ENCODE measurements at regions not wholly inside any gene's neighbourhood (a gene's known extent, or its start where the extent isn't known, plus 50 kb on each side); places are given as distances from the start of the nearest gene placed in this dataset.

- Mint-ChIP-seq H3K4me1 (peaks cover 10 to 18% (median 13%) of the 10 kb centered on the region in 4 donors), H3K4me3 (no peak overlapping the region), H3K27ac (no peak overlapping the region), H3K9me3 (peaks cover 0 to 4% (median 0%) of the 10 kb centered on the region in 7 donors), H3K27me3 (peaks cover 5% of the 10 kb centered on the region), H3K36me3 (no peaks in the 10 kb centered on the region)
- no peaks in the 10 kb centered on the region for H3K36me3 ChIP-seq (ENCODE audit: control insufficient read depth, insufficient read depth, low read length)
- H3K9me3 ChIP-seq (ENCODE audit: control insufficient read depth in 2 of 2, low read length in 2 of 2): no peaks in the 10 kb centered on the region
- ATAC-seq (ENCODE audit: low read depth in 2 of 2): no peak
- H3K27me3 ChIP-seq (ENCODE audit: control insufficient read depth, insufficient read depth, low read length): peaks cover 3% of the 10 kb centered on the region
- H3K4me3 ChIP-seq (ENCODE audit: low read depth, low read length): no peak overlapping the region
- H3K27ac ChIP-seq (ENCODE audit: insufficient read depth, low read length, poor library complexity, severe bottlenecking): no peak overlapping the region
- DNase-seq: no peak
- peaks cover 8% of the 10 kb centered on the region for H3K4me1 ChIP-seq (ENCODE audit: control insufficient read depth, insufficient read depth, low read length, poor library complexity, severe bottlenecking)
Measured at GRCh38 chr2:48145845-48146452, 168.5 kb upstream of the FOXN2 start.

DNA sequence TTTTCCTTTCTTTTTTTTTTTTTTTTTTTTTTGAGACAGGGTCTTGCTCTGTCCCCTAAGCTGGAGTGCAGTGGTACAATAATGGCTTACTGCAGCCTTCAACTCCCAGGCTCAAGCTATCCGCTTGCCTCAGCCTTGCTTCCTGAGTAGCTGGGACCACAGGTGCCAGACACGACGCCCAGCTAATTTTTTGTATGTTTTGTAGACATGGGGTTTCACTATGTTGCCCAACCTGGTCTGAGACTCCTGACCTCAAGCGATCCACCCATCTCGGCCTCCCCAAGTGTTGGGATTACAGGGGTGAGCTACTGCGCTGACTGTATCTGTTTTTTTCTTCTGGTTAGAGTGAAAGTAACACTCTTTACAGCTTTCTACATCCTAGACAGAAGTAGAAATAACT lies 167.9 kb upstream of the FOXN2 start:
- ATAC-seq (ENCODE audit: low read depth in 2 of 2): no peak
- DNase-seq: no peak
- H3K27ac ChIP-seq (ENCODE audit: insufficient read depth, low read length, poor library complexity, severe bottlenecking): no peak overlapping the region
- H3K4me3 ChIP-seq (ENCODE audit: low read depth, low read length): no peak overlapping the region
- no peak overlapping the region for H3K27ac Mint-ChIP-seq
- peaks cover 10% of the 10 kb centered on the region for H3K27me3 Mint-ChIP-seq
- peaks cover 0 to 4% (median 0%) of the 10 kb centered on the region in 7 donors for H3K9me3 Mint-ChIP-seq
- no peaks in the 10 kb centered on the region for H3K36me3 ChIP-seq (ENCODE audit: control insufficient read depth, insufficient read depth, low read length)
- no peak overlapping the region for H3K4me3 Mint-ChIP-seq
- peaks cover 10 to 18% (median 13%) of the 10 kb centered on the region in 4 donors for H3K4me1 Mint-ChIP-seq
- peaks cover 4% of the 10 kb centered on the region for H3K27me3 ChIP-seq (ENCODE audit: control insufficient read depth, insufficient read depth, low read length)
- peaks cover 8% of the 10 kb centered on the region for H3K4me1 ChIP-seq (ENCODE audit: control insufficient read depth, insufficient read depth, low read length, poor library complexity, severe bottlenecking)
- no peaks in the 10 kb centered on the region for H3K36me3 Mint-ChIP-seq
- no peaks in the 10 kb centered on the region for H3K9me3 ChIP-seq (ENCODE audit: control insufficient read depth in 2 of 2, low read length in 2 of 2)

GRCh38 chr2:48147719-48148118 lies 166.8 kb upstream of the FOXN2 start:
- no peak overlapping the region for H3K4me3 ChIP-seq (ENCODE audit: low read depth, low read length)
- H3K4me1 ChIP-seq (ENCODE audit: control insufficient read depth, insufficient read depth, low read length, poor library complexity, severe bottlenecking): peaks cover 8% of the 10 kb centered on the region
- no peak for ATAC-seq (ENCODE audit: low read depth in 2 of 2)
- H3K4me1 Mint-ChIP-seq: peaks cover 10 to 18% (median 13%) of the 10 kb centered on the region in 4 donors
- H3K4me3 Mint-ChIP-seq: no peak overlapping the region
- H3K36me3 Mint-ChIP-seq: no peaks in the 10 kb centered on the region
- H3K9me3 ChIP-seq (ENCODE audit: control insufficient read depth in 2 of 2, low read length in 2 of 2): no peaks in the 10 kb centered on the region
- peaks cover 17% of the 10 kb centered on the region for H3K27me3 Mint-ChIP-seq
- H3K9me3 Mint-ChIP-seq: peaks cover 0 to 4% (median 0%) of the 10 kb centered on the region in 7 donors
- no peak for DNase-seq
- H3K27ac ChIP-seq (ENCODE audit: insufficient read depth, low read length, poor library complexity, severe bottlenecking): no peak overlapping the region
- H3K27ac Mint-ChIP-seq: no peak overlapping the region
- H3K27me3 ChIP-seq (ENCODE audit: control insufficient read depth, insufficient read depth, low read length): peaks cover 4% of the 10 kb centered on the region
- no peaks in the 10 kb centered on the region for H3K36me3 ChIP-seq (ENCODE audit: control insufficient read depth, insufficient read depth, low read length)

DNA sequence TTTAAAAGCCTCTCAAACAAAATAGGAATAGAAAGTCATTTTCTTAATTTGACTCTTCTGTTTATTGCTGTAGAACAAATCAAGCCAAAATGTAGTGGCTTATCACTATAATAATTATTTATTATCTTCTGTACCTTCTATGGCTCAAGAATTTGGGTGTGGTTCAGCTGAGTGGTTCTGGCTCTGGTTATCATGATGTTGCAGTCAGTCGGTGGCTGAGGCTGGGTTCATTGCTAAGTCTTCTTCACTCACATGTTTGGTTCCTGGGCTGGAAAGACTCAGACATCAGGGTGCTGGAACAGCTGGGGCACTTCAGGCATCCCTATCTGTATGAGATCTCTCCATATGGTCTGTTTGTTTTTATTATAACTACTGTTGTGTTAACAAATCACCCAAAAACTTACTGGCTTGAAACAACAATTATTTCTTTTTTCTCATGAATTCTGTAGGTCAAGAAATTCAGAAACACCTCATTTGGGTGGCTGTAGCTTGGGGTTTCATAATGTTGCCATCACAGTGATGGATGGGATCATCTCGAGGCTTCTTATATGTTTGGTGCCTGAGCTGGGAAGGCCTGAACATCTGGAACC lies 165.5 kb upstream of the FOXN2 start:
- Mint-ChIP-seq H3K9me3 (peaks cover 0 to 1% (median 0%) of the 10 kb centered on the region in 7 donors), H3K36me3 (no peaks in the 10 kb centered on the region), H3K27me3 (peaks cover 26% of the 10 kb centered on the region), H3K27ac (no peak overlapping the region), H3K4me3 (no peak overlapping the region), H3K4me1 (peaks cover 10 to 18% (median 13%) of the 10 kb centered on the region in 4 donors)
- DNase-seq (no peak), ATAC-seq (ENCODE audit: low read depth in 2 of 2) (no peak)
- peaks cover 4% of the 10 kb centered on the region for H3K27me3 ChIP-seq (ENCODE audit: control insufficient read depth, insufficient read depth, low read length)
- no peak overlapping the region for H3K27ac ChIP-seq (ENCODE audit: insufficient read depth, low read length, poor library complexity, severe bottlenecking)
- peaks cover 8% of the 10 kb centered on the region for H3K4me1 ChIP-seq (ENCODE audit: control insufficient read depth, insufficient read depth, low read length, poor library complexity, severe bottlenecking)
- H3K9me3 ChIP-seq (ENCODE audit: control insufficient read depth in 2 of 2, low read length in 2 of 2): no peaks in the 10 kb centered on the region
- no peak overlapping the region for H3K4me3 ChIP-seq (ENCODE audit: low read depth, low read length)
- no peaks in the 10 kb centered on the region for H3K36me3 ChIP-seq (ENCODE audit: control insufficient read depth, insufficient read depth, low read length)

DNA sequence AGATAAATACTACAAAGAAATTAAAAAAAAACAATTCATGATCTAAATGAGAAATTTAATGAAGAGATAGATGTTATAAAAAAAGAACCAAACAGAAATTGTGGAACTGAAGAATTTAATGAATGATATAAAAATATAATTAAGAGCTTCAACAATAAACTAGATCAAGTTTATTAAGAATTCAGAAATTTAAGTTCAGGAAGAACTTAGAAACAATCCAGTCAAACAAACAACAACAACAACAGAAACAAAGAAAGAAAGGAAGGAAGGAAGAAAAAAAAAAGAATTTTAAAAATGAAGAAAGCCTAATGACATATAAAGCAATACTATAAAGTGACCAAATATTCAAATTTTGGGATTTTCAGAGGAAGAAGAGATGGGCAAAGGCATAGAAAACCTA lies 157.3 kb upstream of the FOXN2 start:
- no peak overlapping the region for H3K27ac Mint-ChIP-seq
- Histone ChIP-seq H3K9me3 (ENCODE audit: control insufficient read depth in 2 of 2, low read length in 2 of 2) (peaks cover 12 to 20% of the 10 kb centered on the region in 2 experiments), H3K4me3 (ENCODE audit: low read depth, low read length) (no peak overlapping the region), H3K27ac (ENCODE audit: insufficient read depth, low read length, poor library complexity, severe bottlenecking) (no peak overlapping the region), H3K4me1 (ENCODE audit: control insufficient read depth, insufficient read depth, low read length, poor library complexity, severe bottlenecking) (no peaks in the 10 kb centered on the region), H3K36me3 (ENCODE audit: control insufficient read depth, insufficient read depth, low read length) (no peaks in the 10 kb centered on the region), H3K27me3 (ENCODE audit: control insufficient read depth, insufficient read depth, low read length) (peaks cover 5% of the 10 kb centered on the region)
- ATAC-seq (ENCODE audit: low read depth in 2 of 2) (no peak), DNase-seq (no peak)
- H3K9me3 Mint-ChIP-seq: peaks cover 2 to 28% (median 10%) of the 10 kb centered on the region in 7 donors
- H3K27me3 Mint-ChIP-seq: peaks cover 43% of the 10 kb centered on the region
- no peak overlapping the region for H3K4me3 Mint-ChIP-seq
- H3K36me3 Mint-ChIP-seq: no peaks in the 10 kb centered on the region
- H3K4me1 Mint-ChIP-seq: peaks cover 0 to 11% (median 0%) of the 10 kb centered on the region in 4 donors

GRCh38 chr2:48161628-48162027 lies 152.9 kb upstream of the FOXN2 start:
- peaks cover 12 to 17% of the 10 kb centered on the region in 2 experiments for H3K9me3 ChIP-seq (ENCODE audit: control insufficient read depth in 2 of 2, low read length in 2 of 2)
- peaks cover 3% of the 10 kb centered on the region for H3K27me3 ChIP-seq (ENCODE audit: control insufficient read depth, insufficient read depth, low read length)
- H3K36me3 Mint-ChIP-seq: no peaks in the 10 kb centered on the region
- no peak overlapping the region for H3K27ac ChIP-seq (ENCODE audit: insufficient read depth, low read length, poor library complexity, severe bottlenecking)
- ATAC-seq (ENCODE audit: low read depth in 2 of 2) (no peak), DNase-seq (no peak)
- H3K4me3 ChIP-seq (ENCODE audit: low read depth, low read length): no peak overlapping the region
- H3K9me3 Mint-ChIP-seq: peaks cover 1 to 33% (median 10%) of the 10 kb centered on the region in 7 donors
- H3K4me1 Mint-ChIP-seq: peaks cover 0 to 12% (median 2%) of the 10 kb centered on the region in 4 donors
- peaks cover 40% of the 10 kb centered on the region for H3K27me3 Mint-ChIP-seq
- no peaks in the 10 kb centered on the region for H3K4me1 ChIP-seq (ENCODE audit: control insufficient read depth, insufficient read depth, low read length, poor library complexity, severe bottlenecking)
- H3K4me3 Mint-ChIP-seq: no peak overlapping the region
- H3K36me3 ChIP-seq (ENCODE audit: control insufficient read depth, insufficient read depth, low read length): no peaks in the 10 kb centered on the region
- H3K27ac Mint-ChIP-seq: peak overlapping the region in 1 of 3 donors; percentile 6

GRCh38 chr2:48162742-48163141 lies 151.7 kb upstream of the FOXN2 start:
- H3K4me3 ChIP-seq (ENCODE audit: low read depth, low read length): no peak overlapping the region
- H3K9me3 Mint-ChIP-seq: peaks cover 1 to 30% (median 9%) of the 10 kb centered on the region in 7 donors
- DNase-seq (no peak), ATAC-seq (ENCODE audit: low read depth in 2 of 2) (no peak)
- H3K4me1 ChIP-seq (ENCODE audit: control insufficient read depth, insufficient read depth, low read length, poor library complexity, severe bottlenecking): no peaks in the 10 kb centered on the region
- H3K27ac Mint-ChIP-seq: no peak overlapping the region
- peaks cover 3% of the 10 kb centered on the region for H3K27me3 ChIP-seq (ENCODE audit: control insufficient read depth, insufficient read depth, low read length)
- no peaks in the 10 kb centered on the region for H3K36me3 ChIP-seq (ENCODE audit: control insufficient read depth, insufficient read depth, low read length)
- peaks cover 6 to 11% of the 10 kb centered on the region in 2 experiments for H3K9me3 ChIP-seq (ENCODE audit: control insufficient read depth in 2 of 2, low read length in 2 of 2)
- no peaks in the 10 kb centered on the region for H3K36me3 Mint-ChIP-seq
- peaks cover 0 to 8% (median 2%) of the 10 kb centered on the region in 4 donors for H3K4me1 Mint-ChIP-seq
- peaks cover 36% of the 10 kb centered on the region for H3K27me3 Mint-ChIP-seq
- H3K4me3 Mint-ChIP-seq: no peak overlapping the region
- H3K27ac ChIP-seq (ENCODE audit: insufficient read depth, low read length, poor library complexity, severe bottlenecking): no peak overlapping the region
